Neuronal stem cell (in vitro differentiated cells): ENCODE measurements at regions not wholly inside any gene's neighbourhood (a gene's known extent, or its start where the extent isn't known, plus 50 kb on each side); places are given as distances from the start of the nearest gene placed in this dataset.

Experiments used
- DNase-seq: peaks from one replicate; pipeline ENCODE4 v3.0.0-alpha.2; 2013; ENCODE audit warnings: low spot score
- H2AFZ ChIP-seq: one replicate; pipeline ENCODE4 v1.6.1; 2013; ENCODE audit warnings: mild to moderate bottlenecking, low read length, inconsistent platforms
- H2AK5ac ChIP-seq: 2 replicates; pipeline ENCODE4 v1.6.1; 2013; ENCODE audit warnings: low read depth, mild to moderate bottlenecking, inconsistent platforms, low read length, moderate library complexity, mixed read lengths
- H2BK120ac ChIP-seq: 2 replicates; pipeline ENCODE4 v1.6.1; 2013; ENCODE audit warnings: low read depth, mild to moderate bottlenecking, inconsistent platforms, low read length, moderate library complexity, mixed read lengths
- H2BK12ac ChIP-seq: one replicate; pipeline ENCODE4 v1.6.1; 2013; ENCODE audit warnings: low read length, inconsistent platforms
- H2BK15ac ChIP-seq: 2 replicates; pipeline ENCODE4 v1.6.1; 2013; ENCODE audit warnings: mild to moderate bottlenecking, low read length, inconsistent platforms, mixed read lengths
- H2BK5ac ChIP-seq: one replicate; pipeline ENCODE4 v1.6.1; 2013; ENCODE audit warnings: inconsistent platforms, mild to moderate bottlenecking, low read length, moderate library complexity
- H3K14ac ChIP-seq: one replicate; pipeline ENCODE4 v1.6.1; 2013; ENCODE audit warnings: low read length, inconsistent platforms
- H3K18ac ChIP-seq: 2 replicates; pipeline ENCODE4 v1.6.1; 2013; ENCODE audit warnings: low read length, inconsistent platforms
- H3K23ac ChIP-seq: 2 replicates; pipeline ENCODE4 v1.6.1; 2013; ENCODE audit warnings: low read depth, mild to moderate bottlenecking, mixed read lengths, low read length, inconsistent platforms; ENCODE audit not compliant: poor library complexity
- H3K27ac ChIP-seq: replicated peaks from 3 replicates; pipeline ENCODE4 v1.5.1; 2013; ENCODE audit warnings: low read length, inconsistent platforms
- H3K27me3 ChIP-seq, 3 experiments: 2 replicates each; pipeline ENCODE4 v1.6.1; 2013; ENCODE audit warnings: low read length in 3 of 3, mild to moderate bottlenecking in 2 of 3, inconsistent platforms in 1 of 3, low read depth in 1 of 3, mixed read lengths in 1 of 3, moderate library complexity in 1 of 3; ENCODE audit not compliant: control insufficient read depth in 3 of 3, insufficient read depth in 3 of 3
- H3K36me3 ChIP-seq, 2 donors: replicated peaks in 1 of 2; 2 replicates each; pipeline ENCODE4 v1.6.1; 2013; ENCODE audit warnings: low read length in 2 of 2; ENCODE audit not compliant: control insufficient read depth in 2 of 2, insufficient read depth in 2 of 2
- H3K4ac ChIP-seq: 2 replicates; pipeline ENCODE4 v1.6.1; 2013; ENCODE audit warnings: inconsistent platforms, mild to moderate bottlenecking, low read length, moderate library complexity
- H3K4me1 ChIP-seq, 2 donors: 1 replicate in 1 of 2; 2 replicates in 1 of 2; pipeline ENCODE4 v1.6.1; 2013; ENCODE audit warnings: low read length in 2 of 2, low read depth in 1 of 2; ENCODE audit not compliant: control insufficient read depth in 2 of 2, insufficient read depth in 1 of 2
- H3K4me2 ChIP-seq: one replicate; pipeline ENCODE4 v1.6.1; 2013; ENCODE audit warnings: mild to moderate bottlenecking, low read length, inconsistent platforms; ENCODE audit not compliant: insufficient read depth, poor library complexity, severe bottlenecking
- H3K4me3 ChIP-seq, 2 donors: 2 replicates each; pipeline ENCODE4 v1.5.1; 2013; ENCODE audit warnings: low read length in 2 of 2, mild to moderate bottlenecking in 2 of 2, inconsistent platforms in 1 of 2, moderate library complexity in 1 of 2
- H3K79me1 ChIP-seq: one replicate; pipeline ENCODE4 v1.6.1; 2013; ENCODE audit warnings: low read depth, mild to moderate bottlenecking, inconsistent platforms, low read length, moderate library complexity
- H3K9ac ChIP-seq: one replicate; pipeline ENCODE4 v1.6.1; 2013; ENCODE audit warnings: mild to moderate bottlenecking, low read depth, low read length, inconsistent platforms; ENCODE audit not compliant: poor library complexity
- H3K9me3 ChIP-seq, 2 donors: replicated peaks in 1 of 2; 2 replicates each; pipeline versions ENCODE3 to v1.6.1; 2013; ENCODE audit warnings: low read length in 2 of 2, mild to moderate bottlenecking in 2 of 2, inconsistent platforms in 1 of 2, low read depth in 1 of 2, mixed read lengths in 1 of 2, moderate library complexity in 1 of 2; ENCODE audit not compliant: control insufficient read depth in 2 of 2, insufficient read depth in 1 of 2
- H4K8ac ChIP-seq: one replicate; pipeline ENCODE4 v1.6.1; 2013; ENCODE audit warnings: low read depth, mild to moderate bottlenecking, inconsistent platforms, low read length, moderate library complexity
- H4K91ac ChIP-seq: one replicate; pipeline ENCODE4 v1.6.1; 2013; ENCODE audit warnings: low read length, low read depth, mild to moderate bottlenecking, inconsistent platforms; ENCODE audit not compliant: poor library complexity
- WGBS, 2 donors: extraction: QIAGEN DNeasy Blood & Tissue Kit; methylation state at CpG; one replicate each; pipeline ENCODE4 v1.1.7; 2013; ENCODE audit warnings: missing lambda C conversion rate in 2 of 2, mixed read lengths in 1 of 2; ENCODE audit not compliant: insufficient read length in 2 of 2, insufficient replicate concordance in 1 of 2; ENCODE audit errors: extremely low coverage in 2 of 2; 5-methylcytosine and 5-hydroxymethylcytosine counted together

DNA sequence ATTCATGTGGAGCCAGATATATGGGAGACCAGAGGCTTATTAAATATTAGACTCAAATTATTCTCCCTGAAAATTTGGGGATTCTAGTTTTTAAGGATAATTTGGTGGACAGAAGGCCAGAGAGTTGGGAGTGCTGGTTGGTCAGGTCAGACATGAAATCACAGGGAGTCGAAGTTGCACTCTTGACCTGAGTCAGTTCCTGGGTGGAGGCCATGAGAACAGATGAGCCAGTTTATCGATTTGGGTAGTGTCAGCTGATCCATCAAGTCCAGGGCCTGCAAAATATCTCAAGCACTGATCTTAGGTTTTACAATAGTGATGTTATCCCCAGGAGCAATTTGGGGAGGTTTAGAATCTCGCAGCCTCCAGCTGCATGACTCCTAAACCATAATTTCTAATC, 563.5 kb upstream of the NRSN1 start:
- H2BK5ac ChIP-seq = no peak overlapping the region
- H3K9ac ChIP-seq = no peak overlapping the region
- no CpG with 5 or more reads among the region's 3 CpGs for WGBS, 2 donors
- DNase-seq = no peak
- H3K27ac ChIP-seq = no peak overlapping the region
- H2AFZ ChIP-seq = no peak overlapping the region
- H2AK5ac ChIP-seq = no peak overlapping the region
- H3K79me1 ChIP-seq = no peaks in the 10 kb centered on the region
- peaks cover 0 to 8% of the 10 kb centered on the region in 2 donors for H3K9me3 ChIP-seq
- H3K18ac ChIP-seq = no peak overlapping the region
- H2BK12ac ChIP-seq = no peak overlapping the region
- no peak overlapping the region for H2BK15ac ChIP-seq
- H3K4me3 ChIP-seq = no peak overlapping the region
- H3K4me2 ChIP-seq = no peak overlapping the region
- no peak overlapping the region for H4K8ac ChIP-seq
- H4K91ac ChIP-seq = no peak overlapping the region
- no peaks in the 10 kb centered on the region for H3K4me1 ChIP-seq
- no peaks in the 10 kb centered on the region for H3K27me3 ChIP-seq
- no peaks in the 10 kb centered on the region for H3K36me3 ChIP-seq
- H3K14ac ChIP-seq = no peak overlapping the region
- H3K23ac ChIP-seq = no peak overlapping the region
- H2BK120ac ChIP-seq = no peak overlapping the region
- H3K4ac ChIP-seq = no peak overlapping the region

- H3K4me2 ChIP-seq = no peak overlapping the region
- H3K14ac ChIP-seq = no peak overlapping the region
- H3K18ac ChIP-seq = no peak overlapping the region
- H3K36me3 ChIP-seq = no peaks in the 10 kb centered on the region
- no peak overlapping the region for H3K4me3 ChIP-seq
- no peak overlapping the region for H4K8ac ChIP-seq
- peaks cover 0 to 8% of the 10 kb centered on the region in 2 donors for H3K9me3 ChIP-seq
- H3K4me1 ChIP-seq = no peaks in the 10 kb centered on the region
- no peak overlapping the region for H2AK5ac ChIP-seq
- H2BK5ac ChIP-seq = no peak overlapping the region
- H2AFZ ChIP-seq = no peak overlapping the region
- no peak overlapping the region for H3K9ac ChIP-seq
- no peak overlapping the region for H2BK12ac ChIP-seq
- H4K91ac ChIP-seq = no peak overlapping the region
- DNase-seq = no peak
- WGBS, 2 donors = no CpG with 5 or more reads among the region's 3 CpGs
- no peaks in the 10 kb centered on the region for H3K79me1 ChIP-seq
- H2BK120ac ChIP-seq = no peak overlapping the region
- H3K27me3 ChIP-seq = no peaks in the 10 kb centered on the region
- H3K27ac ChIP-seq = no peak overlapping the region
- H3K23ac ChIP-seq = no peak overlapping the region
- H3K4ac ChIP-seq = no peak overlapping the region
- no peak overlapping the region for H2BK15ac ChIP-seq
Observed at GRCh38 chr6:23563323-23563722, 562.7 kb upstream of the NRSN1 start.

DNA sequence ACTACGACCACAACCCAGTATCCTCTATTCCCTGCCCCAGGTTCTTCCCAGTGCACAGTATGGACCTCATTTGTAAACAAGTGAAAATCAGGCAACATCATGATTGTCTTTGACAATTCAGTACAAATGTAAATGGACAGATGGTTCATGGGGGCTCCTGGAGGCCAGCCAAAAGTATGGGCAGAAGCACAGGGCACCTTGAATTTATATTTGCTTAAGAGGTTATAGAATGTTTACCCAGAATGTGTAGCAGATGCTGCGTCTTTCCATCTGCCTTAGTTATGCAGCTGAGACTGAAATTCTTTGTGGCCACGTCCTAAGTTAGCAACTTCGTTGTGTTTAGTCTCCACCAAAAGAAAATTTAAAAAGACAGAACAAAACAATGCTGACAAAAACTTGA, 559.6 kb upstream of the NRSN1 start:
- no peak overlapping the region for H2BK12ac ChIP-seq
- no peak overlapping the region for H2AFZ ChIP-seq
- peaks cover 0 to 6% of the 10 kb centered on the region in 2 donors for H3K9me3 ChIP-seq
- no peaks in the 10 kb centered on the region for H3K79me1 ChIP-seq
- no peak overlapping the region for H4K8ac ChIP-seq
- H2BK15ac ChIP-seq = no peak overlapping the region
- H4K91ac ChIP-seq = no peak overlapping the region
- no CpG with 5 or more reads among the region's 4 CpGs for WGBS, 2 donors
- no peak overlapping the region for H3K4me3 ChIP-seq
- no peak overlapping the region for H3K4ac ChIP-seq
- H3K36me3 ChIP-seq = no peaks in the 10 kb centered on the region
- H3K27me3 ChIP-seq = no peaks in the 10 kb centered on the region
- H2AK5ac ChIP-seq = no peak overlapping the region
- H3K23ac ChIP-seq = no peak overlapping the region
- H3K27ac ChIP-seq = no peak overlapping the region
- no peak overlapping the region for H2BK5ac ChIP-seq
- no peak overlapping the region for H3K9ac ChIP-seq
- H2BK120ac ChIP-seq = no peak overlapping the region
- no peak for DNase-seq
- no peak overlapping the region for H3K18ac ChIP-seq
- no peaks in the 10 kb centered on the region for H3K4me1 ChIP-seq
- H3K4me2 ChIP-seq = no peak overlapping the region
- no peak overlapping the region for H3K14ac ChIP-seq

- Histone ChIP-seq H2BK120ac (no peak overlapping the region), H3K27me3 (no peaks in the 10 kb centered on the region), H2AFZ (no peak overlapping the region), H3K18ac (no peak overlapping the region), H3K23ac (no peak overlapping the region), H3K27ac (no peak overlapping the region), H2BK12ac (no peak overlapping the region), H3K4me2 (no peak overlapping the region), H3K14ac (no peak overlapping the region), H4K8ac (no peak overlapping the region), H3K9ac (no peak overlapping the region), H3K9me3 (peaks cover 0 to 5% of the 10 kb centered on the region in 2 donors), H3K36me3 (no peaks in the 10 kb centered on the region), H3K79me1 (no peaks in the 10 kb centered on the region), H3K4me3 (no peak overlapping the region), H3K4me1 (no peaks in the 10 kb centered on the region), H2AK5ac (no peak overlapping the region), H2BK5ac (no peak overlapping the region), H4K91ac (no peak overlapping the region), H2BK15ac (no peak overlapping the region), H3K4ac (no peak overlapping the region)
- DNase-seq = no peak
- no CpG with 5 or more reads among the region's 1 CpG for WGBS, 2 donors
Observed at GRCh38 chr6:23568292-23568691, 557.7 kb upstream of the NRSN1 start.
